ENCODE measurements at regions not wholly inside any gene's neighbourhood (a gene's known extent, or its start where the extent isn't known, plus 50 kb on each side); places are given as distances from the start of the nearest gene placed in this dataset.
"Not testable (repeated sequence)": the region's sequence is repeated elsewhere in the genome, so short reads cannot be mapped to it uniquely, and the experiment has no call there.

DNA sequence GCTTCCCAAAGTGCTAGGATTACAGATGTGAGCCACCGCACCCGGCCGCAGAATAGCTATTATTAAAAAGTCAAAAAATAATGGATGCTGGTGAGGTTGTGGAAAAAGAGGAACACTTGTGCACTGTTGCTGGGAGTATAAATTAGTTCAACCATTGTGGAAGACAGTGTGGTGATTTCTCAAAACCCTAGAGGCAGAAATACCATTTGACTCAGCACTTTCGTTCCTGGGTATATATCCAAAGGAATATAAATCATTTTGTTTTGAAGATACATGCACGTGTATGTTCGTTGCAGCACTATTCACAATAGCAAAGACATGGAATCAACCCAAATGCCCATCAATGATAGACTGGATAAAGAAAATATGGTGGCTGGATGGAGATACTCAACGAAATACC, 132.1 kb upstream of the MED13 start:
- DNase-seq (ENCODE audit: low read depth) = not testable (repeated sequence)

DNA sequence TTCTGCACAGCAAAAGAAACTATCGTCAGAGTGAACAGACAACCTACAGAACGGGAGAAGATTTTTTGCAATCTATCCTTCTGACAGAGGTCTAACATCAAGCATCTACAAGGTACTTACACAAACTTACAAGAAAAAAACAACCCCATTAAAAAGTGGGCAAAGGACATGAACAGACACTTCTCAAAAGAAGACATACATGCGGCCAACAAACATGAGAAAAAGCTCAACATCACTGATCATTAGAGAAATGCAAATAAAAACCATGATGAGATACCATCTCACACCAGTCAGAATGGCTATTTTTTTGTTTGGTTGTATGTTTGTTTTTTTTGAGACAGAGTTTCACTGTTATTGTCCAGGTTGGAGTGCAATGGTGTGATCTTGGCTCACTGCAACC, 131.5 kb upstream of the MED13 start:
- not testable (repeated sequence) for DNase-seq (ENCODE audit: low read depth)

DNA sequence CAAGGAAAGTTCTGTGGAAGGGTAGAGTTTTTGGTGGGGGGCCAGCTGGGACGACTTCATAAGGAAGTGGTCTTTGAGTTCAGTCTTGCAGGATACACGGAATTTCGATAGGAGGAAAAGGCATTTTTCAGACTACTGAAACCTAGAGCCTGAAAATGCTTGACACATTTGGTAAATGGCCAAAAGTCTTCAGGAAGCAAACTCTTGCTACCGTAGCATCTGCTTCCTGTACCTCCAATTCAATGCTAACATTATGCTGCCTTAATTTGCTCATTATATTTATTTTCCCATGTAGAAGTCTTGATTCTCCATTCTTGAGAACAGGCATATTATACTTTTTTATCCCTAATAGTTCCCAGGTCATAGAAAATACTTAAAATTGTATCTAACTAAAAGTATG, 129.3 kb upstream of the MED13 start:
- no peak for DNase-seq (ENCODE audit: low read depth)

DNA sequence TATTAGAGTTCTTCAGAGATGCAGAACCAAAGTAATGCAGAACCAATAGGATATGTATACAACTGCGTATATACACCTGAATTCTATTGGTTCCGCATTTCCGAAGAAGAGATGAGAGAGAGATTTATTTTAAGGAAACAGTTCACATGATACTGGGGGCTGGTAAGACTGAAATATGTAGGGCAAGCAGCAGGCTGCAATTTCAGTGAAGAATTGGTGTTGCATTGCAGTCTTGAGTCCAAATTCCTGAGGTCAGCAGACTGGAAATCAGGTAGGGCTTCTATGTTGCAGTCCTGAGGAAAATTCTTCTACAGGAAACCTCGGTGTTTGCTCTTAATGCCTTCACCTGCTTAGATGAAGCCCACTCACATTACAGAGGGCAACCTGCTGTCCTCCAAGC, 128.2 kb upstream of the MED13 start:
- no peak for DNase-seq (ENCODE audit: low read depth)

DNA sequence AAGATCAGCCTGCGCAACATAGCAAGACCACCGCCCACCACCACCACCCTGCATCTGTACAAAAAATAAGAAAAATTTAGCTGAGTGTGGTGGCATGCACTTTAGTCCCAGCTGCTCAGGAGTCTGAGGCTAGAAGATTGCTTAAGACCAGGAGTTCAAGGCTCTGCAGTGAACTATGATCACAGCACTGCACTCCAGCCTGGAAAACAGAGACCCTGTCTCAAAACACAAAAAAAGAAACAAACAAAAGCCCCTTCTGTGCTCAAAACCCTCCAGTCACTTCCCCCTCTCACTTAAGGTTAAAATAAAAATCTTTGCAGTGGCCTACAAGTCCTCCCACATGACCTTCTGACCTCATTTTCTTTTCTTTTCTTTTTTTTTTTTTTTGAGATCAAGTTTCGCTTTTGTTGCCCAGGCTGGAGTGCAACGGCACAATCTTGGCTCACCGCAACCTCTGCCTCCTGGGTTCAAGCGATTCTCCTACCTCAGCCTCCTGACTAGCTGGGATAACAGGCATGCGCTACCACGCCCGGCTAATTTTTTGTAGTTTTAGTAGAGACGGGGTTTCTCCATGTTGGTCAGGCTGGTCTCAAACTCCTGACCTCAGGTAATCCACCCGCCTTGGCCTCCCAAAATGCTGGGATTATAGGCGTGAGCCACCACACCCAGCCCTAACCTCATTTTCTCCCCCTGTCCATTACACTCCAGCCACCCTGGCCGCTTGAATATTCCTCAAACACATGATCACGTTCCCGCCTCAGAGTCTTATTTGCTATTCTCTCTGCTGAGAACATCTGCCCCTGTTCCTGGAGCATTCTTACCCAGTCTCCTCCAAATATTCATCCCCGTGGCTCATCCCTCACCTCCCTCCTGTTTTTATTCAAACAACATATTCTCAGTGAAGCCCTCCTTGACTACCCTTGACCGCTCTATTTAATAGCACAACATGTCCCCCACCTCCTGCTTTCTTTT, 126.6 kb upstream of the MED13 start:
- DNase-seq (ENCODE audit: low read depth) = no peak

DNA sequence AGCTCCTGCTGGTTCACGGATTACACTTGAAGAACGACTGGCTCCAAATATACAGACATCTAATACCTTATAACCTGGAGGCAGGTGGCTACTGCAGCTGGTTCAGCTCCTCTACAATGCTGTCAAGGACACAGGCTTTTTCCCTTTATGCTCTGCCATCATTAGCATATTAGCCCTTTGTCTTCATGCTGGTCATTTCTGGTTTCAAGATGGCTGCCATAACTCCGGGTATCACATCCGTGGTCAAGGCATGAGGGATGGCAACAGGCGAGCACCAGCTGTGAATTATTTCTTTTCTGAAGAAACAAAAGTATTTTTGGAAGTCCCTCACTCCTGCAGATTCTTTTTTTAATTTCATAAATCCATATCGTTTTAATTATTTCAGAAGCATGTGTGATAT, 124.3 kb upstream of the MED13 start:
- DNase-seq (ENCODE audit: low read depth) = no peak

DNA sequence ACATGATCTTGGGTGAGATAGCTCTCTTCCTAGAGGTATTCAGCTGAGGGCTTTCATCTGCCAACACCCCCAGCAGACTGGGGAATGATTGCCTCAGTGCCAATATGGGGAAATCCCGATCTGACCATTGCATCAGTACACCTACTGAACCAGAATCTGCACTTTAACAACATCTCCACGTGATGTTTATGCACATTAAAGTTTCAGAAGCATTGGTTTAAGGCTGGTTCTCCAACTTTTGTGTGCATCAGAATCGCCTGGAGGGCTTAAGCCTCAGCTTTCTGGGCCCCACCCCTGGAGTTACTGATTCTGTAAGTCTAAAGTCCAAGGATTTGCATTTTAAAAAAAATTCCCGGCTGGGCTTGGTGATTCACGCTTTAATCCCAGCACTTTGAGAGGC, 123.6 kb upstream of the MED13 start:
- DNase-seq (ENCODE audit: low read depth) = no peak

DNA sequence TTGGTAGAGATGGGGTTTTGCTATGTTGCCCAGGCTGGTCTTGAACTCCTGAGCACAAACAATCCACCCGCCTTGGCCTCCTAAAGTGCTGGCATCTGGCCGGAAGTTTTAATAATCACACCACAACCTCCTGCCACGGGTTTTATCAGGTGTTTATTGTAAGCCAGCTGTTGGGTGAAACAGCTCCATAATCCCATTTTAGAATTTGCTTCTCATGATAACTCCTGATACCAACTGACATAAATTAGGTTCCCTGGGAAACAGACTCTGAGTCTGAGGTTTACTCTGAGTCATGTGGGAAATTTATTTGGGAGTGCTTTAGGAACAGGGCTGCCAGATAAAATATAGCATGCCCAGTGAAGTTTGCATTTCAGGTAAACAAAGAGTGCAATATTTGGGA, 122.6 kb upstream of the MED13 start:
- peak; percentile 72 for DNase-seq (ENCODE audit: low read depth)

DNA sequence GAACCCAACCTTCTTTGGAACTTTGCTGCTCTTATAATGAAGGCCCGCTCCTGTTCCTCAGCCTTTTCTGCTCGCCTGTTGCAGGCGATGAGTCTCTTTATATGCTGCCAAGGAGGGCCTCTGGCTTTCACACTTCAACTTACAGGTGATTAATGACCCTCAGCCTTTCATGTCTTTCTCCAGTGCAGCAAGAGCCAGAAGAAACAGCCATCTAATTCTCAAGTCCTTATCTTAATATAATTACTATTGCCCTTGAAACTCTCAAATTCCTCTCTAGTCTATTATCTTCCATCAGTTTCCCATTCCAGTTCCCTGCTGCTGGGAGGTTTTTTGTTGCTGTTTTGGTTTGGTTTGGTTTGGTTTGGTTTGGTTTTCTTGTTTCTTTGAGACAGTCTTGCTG, 121.8 kb upstream of the MED13 start:
- no peak for DNase-seq (ENCODE audit: low read depth)

DNA sequence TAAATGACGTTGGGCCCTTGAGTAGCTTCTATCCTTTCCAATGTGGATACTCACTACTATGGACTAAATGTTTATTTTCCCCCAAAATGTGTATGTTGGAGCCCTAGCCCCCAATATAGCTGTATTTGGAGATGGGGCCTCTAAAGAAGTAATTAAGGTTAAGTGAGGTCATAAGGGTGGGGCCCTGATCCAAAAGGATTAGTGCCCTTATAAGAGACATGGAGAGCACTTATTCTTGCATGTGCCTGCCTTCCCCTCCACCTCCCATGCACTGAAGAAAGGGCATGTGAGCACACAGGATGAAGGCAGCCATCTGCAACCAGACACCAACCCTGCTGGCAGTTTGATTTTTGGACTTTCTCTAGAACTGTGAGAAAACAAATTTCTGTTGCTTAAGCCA, 115.7 kb upstream of the MED13 start:
- DNase-seq (ENCODE audit: low read depth) = no peak

DNA sequence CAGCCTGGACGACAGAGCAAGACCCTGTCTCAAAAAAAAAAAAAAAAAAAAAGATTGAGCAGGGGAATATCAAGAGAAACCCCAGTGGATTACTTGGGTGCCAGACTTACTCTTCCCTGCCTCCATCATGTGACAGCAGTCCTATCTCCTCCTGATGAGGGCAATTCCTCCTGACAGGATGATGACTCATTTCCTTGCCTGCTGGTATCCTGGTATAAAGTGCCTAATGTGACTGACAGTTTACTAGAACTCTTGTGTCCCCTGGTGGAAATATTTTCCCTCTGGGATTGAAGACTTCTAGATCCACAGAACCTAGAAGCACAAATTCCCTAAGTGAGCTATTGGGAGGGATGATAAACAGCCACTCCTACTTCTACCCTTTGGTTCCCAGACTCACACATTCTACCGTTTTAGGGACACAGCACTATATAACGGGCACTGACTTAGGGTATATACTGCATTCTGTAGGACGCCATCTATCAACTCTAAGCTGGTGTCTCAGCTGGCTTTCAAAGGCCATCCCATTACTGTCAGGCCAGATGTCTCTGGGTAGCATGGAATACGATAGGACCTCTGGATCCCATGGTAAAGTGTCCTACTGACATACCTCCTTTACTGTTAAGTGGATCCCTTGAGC, 114.6 kb upstream of the MED13 start:
- DNase-seq (ENCODE audit: low read depth) = peak; percentile 93

DNA sequence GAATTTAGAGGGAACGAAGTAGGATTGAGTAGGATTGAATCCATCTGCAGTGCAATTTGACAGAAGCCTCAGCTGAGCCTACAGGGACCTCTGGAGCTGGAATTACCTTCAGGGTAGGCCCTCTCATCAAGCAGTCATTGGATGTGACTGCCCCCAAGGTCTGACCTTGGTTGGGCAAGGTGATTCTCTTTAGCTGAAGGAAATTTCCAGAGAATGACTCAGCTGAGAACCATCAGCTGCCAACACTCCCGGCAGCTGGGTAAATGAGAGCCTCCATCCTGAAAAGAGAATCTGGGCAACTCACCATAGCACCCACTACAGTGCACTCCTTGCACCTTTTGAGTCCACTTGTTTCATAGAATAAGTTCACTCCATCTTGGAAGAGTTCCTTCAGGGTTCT, 113.5 kb upstream of the MED13 start:
- peak; percentile 79 for DNase-seq (ENCODE audit: low read depth)

DNA sequence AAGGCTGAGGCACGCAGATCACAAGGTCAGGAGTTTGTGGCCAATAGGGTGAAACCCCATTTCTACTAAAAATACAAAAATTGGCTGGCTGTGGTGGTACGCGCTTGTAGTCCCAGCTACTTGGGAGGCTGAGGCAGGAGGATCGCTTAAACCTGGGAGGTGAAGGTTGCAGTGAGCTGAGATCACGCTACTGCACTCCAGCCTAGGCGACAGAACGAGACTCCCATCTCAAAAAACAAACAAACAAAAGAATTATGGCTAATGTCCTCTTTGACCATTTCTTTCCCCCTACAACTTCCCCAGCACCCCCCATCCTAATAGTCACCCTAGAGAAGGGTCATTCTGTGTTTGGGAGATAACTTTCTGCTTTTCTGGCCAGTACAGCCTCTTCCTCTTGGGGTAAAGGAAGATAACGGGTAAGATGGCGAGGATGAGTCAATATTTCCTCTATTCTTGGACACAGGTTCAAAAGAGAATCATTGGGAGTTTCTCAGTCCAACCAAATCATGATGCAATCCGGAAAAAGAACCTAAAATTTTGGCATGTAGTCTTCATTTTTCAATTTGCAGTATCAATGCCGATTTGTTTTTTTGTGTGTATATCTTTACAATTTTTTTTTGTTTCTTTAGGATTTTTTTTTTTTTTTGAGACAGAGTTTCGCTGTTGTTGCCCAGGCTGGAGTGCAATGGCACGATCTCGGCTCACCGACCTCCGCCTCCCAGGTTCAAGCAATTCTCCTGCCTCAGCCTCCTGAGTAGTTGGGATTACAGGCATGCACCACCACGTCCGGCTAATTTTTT, 107.6 kb upstream of the MED13 start:
- DNase-seq (ENCODE audit: low read depth) = no peak

DNA sequence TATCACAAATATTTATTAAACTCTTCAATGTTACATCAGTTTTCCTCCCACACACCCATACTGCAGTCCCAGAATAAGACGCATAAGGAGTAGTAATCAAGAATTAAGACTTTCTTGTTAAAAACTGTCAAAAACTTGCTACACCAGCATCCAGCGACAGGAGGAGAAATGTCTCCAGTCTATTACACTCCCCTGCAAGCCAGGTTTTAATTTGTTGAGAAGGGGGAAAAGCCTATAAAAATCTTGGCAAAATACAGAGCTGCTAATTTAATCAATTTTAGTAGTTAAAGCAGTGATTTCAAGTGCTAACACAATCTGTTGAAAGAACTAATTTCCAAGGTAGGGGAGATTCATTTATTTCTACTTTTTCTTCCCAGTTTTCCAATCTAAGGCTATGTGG, 102.0 kb upstream of the MED13 start:
- DNase-seq (ENCODE audit: low read depth) = no peak

DNA sequence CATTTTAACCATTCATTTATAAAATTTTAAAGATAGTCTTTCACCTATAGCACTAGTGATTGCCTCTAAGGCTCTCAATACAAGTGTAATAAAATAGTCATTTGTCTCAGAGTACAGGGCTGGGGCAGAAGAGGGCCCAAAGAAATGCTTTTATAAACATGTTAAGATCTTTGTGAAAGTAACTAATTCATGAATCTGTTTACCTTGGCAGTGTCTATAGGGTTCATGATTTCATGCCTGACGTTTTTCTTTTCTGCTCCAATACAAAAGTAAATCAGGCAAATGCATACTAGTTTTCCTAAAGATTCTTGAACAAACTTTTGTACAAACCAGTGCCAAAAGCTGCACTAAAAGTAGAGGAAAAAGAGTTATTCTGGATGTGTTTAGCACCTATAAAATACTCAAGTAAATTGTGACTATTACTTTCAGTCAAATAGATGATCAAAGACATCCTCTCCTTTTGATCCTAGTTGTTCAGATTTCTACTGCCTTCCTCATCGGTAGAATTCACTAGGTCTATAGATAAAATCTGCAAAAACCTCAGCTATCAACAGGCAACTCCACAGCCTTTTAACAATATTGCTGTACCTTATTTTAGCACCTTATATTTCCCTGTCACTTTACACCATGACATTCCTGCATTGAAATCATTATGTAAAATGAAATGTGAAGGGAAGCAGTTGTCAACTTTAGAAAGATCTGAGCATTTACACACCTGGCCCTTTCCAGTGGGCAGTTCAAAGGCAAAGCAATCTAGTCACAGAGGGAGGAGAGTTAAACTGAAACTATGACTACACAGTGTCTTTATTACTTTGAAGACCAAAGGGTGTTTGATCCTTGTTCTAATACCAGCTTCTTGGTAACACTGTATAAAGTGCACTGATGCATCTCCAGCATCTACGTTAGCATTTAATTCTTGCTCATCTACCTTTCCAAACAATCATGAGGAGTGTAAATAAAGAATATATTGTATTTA, 100.0 kb upstream of the MED13 start:
- no peak for DNase-seq (ENCODE audit: low read depth)

DNA sequence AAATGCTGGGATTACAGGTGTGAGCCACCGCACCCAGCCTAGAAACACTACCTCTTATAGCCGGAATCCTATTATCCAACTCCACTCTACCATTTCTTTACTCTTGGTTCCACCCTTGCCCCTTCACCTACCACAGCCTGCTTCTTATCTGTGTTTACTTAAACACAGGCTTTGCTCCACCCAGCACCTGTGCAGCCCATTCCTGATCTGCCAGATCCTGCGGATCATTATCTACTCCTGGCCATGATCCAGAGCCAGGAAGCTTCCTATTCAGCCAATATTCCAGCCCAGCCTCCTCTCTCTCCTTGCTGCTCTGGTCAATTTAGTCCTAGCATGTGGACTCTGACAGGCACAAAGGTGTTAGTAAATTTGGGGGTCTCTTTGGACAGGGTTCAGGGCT, 98.8 kb upstream of the MED13 start:
- DNase-seq (ENCODE audit: low read depth) = no peak

DNA sequence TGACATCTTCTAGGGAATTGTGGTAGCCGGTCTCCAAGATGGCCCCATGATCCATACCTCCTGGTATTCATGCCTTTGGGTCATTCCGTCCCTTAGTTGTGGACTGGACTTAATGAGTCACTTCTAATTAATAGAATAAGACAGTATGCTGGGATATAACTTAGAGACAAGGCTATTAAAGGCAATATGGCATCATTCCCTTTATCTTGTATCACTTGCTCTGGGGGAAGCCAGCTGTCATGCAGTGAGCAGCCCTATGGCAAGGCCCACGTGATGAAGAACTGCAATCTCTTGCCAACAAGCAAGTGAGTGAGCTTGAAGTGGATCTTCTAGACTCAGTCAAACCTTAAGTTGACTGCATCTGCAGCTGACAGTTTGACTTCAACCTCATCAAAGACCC, 97.8 kb upstream of the MED13 start:
- DNase-seq (ENCODE audit: low read depth) = no peak

DNA sequence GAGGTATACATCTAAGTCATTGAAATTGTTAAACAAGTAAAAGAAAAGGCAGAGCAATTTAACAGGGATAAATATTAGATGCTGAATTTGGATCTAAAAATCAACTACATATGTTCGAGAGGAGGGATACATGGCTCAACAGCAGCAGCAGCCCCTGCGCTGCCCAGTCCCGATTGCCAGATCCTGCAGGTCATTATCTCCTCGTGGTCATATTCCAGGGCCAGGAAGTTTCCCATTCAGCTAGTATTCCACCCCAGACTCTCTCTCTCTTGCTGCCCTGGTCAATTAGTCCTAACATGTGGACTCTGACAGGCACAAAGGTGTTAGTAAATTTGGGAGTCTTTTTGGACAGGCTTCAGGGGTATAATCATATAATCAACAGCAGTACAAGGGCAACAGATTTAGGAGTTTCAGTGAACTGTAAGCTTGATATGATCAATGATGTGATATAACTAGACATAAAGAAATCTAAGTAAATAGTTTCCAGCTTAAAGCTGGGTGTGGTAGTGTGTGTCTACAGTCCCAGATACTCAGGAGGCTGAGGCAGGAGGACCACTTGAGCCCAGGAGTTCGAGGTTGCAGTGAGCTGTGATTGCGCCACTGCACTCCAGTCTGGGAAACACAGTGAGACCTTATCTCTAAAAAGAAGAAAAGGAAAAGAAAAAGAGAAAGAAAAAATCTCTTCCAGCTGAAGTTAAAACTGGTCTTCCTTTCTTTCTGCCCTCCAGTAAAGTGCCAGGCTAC, 96.5 kb upstream of the MED13 start:
- DNase-seq (ENCODE audit: low read depth) = no peak

DNA sequence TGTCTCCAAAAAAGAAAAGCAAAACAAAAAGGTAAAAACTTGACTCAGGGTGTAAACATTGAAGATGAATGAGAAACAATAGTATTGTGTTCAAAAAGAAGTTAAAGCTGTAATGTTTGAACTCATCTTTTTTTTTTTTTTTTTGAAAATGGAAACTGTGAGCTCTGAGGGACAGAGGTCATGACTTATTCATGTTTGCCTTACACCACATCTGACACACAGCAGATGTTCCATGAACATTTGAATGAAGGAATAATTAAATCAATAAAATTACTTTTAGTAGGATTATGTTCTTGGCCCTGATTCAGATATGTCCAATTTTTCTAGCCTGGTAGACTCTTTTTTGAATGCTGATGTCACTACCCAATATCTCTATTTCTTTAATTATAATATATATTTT, 95.7 kb upstream of the MED13 start:
- no peak for DNase-seq (ENCODE audit: low read depth)

DNA sequence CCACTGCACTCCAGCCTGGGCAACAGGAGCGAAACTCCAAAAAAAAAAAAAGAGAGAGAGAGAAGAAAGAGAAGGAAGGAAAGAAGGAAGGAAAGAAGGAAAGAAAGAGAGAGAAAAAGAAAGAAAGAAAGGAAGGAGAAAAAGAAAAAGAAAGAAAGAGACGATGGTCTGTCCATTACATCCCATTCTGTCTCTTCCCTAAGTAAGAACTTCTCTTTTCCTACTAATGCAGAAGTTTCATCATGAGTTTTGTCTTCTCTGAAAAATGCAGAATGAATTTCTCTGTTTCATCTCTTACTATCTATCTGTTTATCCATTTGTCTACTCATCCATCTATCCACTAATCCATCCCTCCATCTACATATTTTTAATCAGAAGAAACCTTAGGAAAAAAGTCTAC, 94.9 kb upstream of the MED13 start:
- DNase-seq (ENCODE audit: low read depth) = no peak

All from LHCN-M2 (cell line).